H1 (cell line): ENCODE measurements at regions not wholly inside any gene's neighbourhood (a gene's known extent, or its start where the extent isn't known, plus 50 kb on each side); places are given as distances from the start of the nearest gene placed in this dataset.

Source experiments
- CTCF ChIA-PET: fragments of 300-600 bp; sonication (Branson Sonifier 250); formaldehyde crosslinking; loops from one replicate; lab custom pipeline; 2021; ENCODE audit not compliant: partially characterized antibody; lab: Charles Lee
- POLR2A ChIA-PET: fragments of 300-600 bp; sonication (Branson Sonifier 250); formaldehyde crosslinking; loops from one replicate; lab custom pipeline; 2021; ENCODE audit warnings: inconsistent platforms; ENCODE audit not compliant: partially characterized antibody; lab: Charles Lee
- DNase-seq, 2 experiments: peaks; one replicate each; pipeline versions ENCODE4 v3.0.0 to v3.0.0-alpha.2; 2010 to 2022; ENCODE audit warnings: low spot score in 2 of 2, low read depth in 1 of 2, mixed read lengths in 1 of 2
- FAIRE-seq: peaks from 2 replicates; lab custom pipeline; 2011; peaks lifted over from hg19 to GRCh38; lab: Jason Lieb, UNC
- H2AFZ ChIP-seq: 2 replicates; pipeline ENCODE4 v1.8.1; 2012; ENCODE audit warnings: low read length, inconsistent platforms
- H2AK5ac ChIP-seq: 2 replicates; pipeline ENCODE4 v1.6.1; 2013; ENCODE audit warnings: low read depth, low read length
- H2BK120ac ChIP-seq: replicated peaks from 2 replicates; pipeline ENCODE3; 2013; ENCODE audit warnings: low read depth, low read length, inconsistent platforms
- H2BK12ac ChIP-seq: 2 replicates; pipeline ENCODE4 v1.6.1; 2013; ENCODE audit warnings: low read depth, low read length
- H2BK15ac ChIP-seq: 2 replicates; pipeline ENCODE4 v1.6.1; 2013; ENCODE audit warnings: low read length
- H2BK20ac ChIP-seq: 2 replicates; pipeline ENCODE4 v1.6.1; 2013; ENCODE audit warnings: low read length
- H2BK5ac ChIP-seq: 2 replicates; pipeline ENCODE4 v1.6.1; 2013; ENCODE audit warnings: low read depth, low read length
- H3K14ac ChIP-seq: 2 replicates; pipeline ENCODE4 v1.6.1; 2013; ENCODE audit warnings: inconsistent platforms; ENCODE audit not compliant: insufficient read length
- H3K18ac ChIP-seq: 2 replicates; pipeline ENCODE4 v1.6.1; 2013; ENCODE audit warnings: low read length; ENCODE audit errors: extremely low read depth
- H3K23ac ChIP-seq: 2 replicates; pipeline ENCODE4 v1.6.1; 2013; ENCODE audit warnings: inconsistent platforms; ENCODE audit not compliant: insufficient read length
- H3K23me2 ChIP-seq: 2 replicates; pipeline ENCODE4 v1.6.1; 2013; ENCODE audit warnings: low read depth, low read length
- H3K27ac ChIP-seq: 2 replicates; pipeline ENCODE4 v1.6.1; 2011; ENCODE audit warnings: low read depth, low read length, inconsistent platforms
- H3K27me3 ChIP-seq, 4 experiments: replicated peaks in 1 of 4; 1 replicate in 1 of 4; 2 replicates in 3 of 4; pipeline versions ENCODE4 v1.6.1 to v1.8.1; 2011 to 2013; ENCODE audit warnings: low read length in 3 of 4, mild to moderate bottlenecking in 3 of 4, inconsistent platforms in 2 of 4, mixed read lengths in 2 of 4, moderate library complexity in 1 of 4; ENCODE audit not compliant: control insufficient read depth in 3 of 4, insufficient read depth in 3 of 4; ENCODE audit errors: extremely low read depth in 1 of 4
- H3K36me3 ChIP-seq, 4 experiments: 2 replicates each; pipeline versions ENCODE4 v1.6.1 to v1.8.1; 2011 to 2013; ENCODE audit warnings: mild to moderate bottlenecking in 4 of 4, low read length in 3 of 4, moderate library complexity in 2 of 4, control low read depth in 1 of 4, inconsistent platforms in 1 of 4; ENCODE audit not compliant: insufficient read depth in 4 of 4, control insufficient read depth in 2 of 4
- H3K4ac ChIP-seq: replicated peaks from 2 replicates; pipeline ENCODE3; 2013; ENCODE audit warnings: low read length, low read depth, mixed read lengths, inconsistent platforms; ENCODE audit not compliant: insufficient read length
- H3K4me1 ChIP-seq, 4 experiments: replicated peaks in 1 of 4; 1 replicate in 1 of 4; 2 replicates in 3 of 4; pipeline versions ENCODE4 v1.6.1 to v1.8.1; 2011 to 2013; ENCODE audit warnings: low read length in 3 of 4, inconsistent platforms in 2 of 4, mixed read lengths in 1 of 4; ENCODE audit not compliant: insufficient read depth in 4 of 4, control insufficient read depth in 3 of 4
- H3K4me2 ChIP-seq, 2 experiments: 2 replicates each; pipeline versions ENCODE4 v1.6.1 to v1.8.1; 2011 to 2013; ENCODE audit warnings: low read depth in 2 of 2, low read length in 2 of 2, control low read depth in 1 of 2, inconsistent platforms in 1 of 2, mild to moderate bottlenecking in 1 of 2; ENCODE audit not compliant: insufficient read depth in 1 of 2
- H3K4me3 ChIP-seq, 4 experiments: fragments of 200-600, 300-600 bp in 1 of 4; sonication (generic), shearing (Covaris generic), sonication (Bioruptor Twin) in 1 of 4; 2 replicates each; pipeline versions ENCODE4 v1.5.1 to v1.8.1; 2011 to 2016; ENCODE audit warnings: low read length in 4 of 4, low read depth in 3 of 4, control low read depth in 2 of 4, inconsistent platforms in 2 of 4, mild to moderate bottlenecking in 2 of 4, mixed read lengths in 1 of 4, moderate library complexity in 1 of 4; ENCODE audit not compliant: insufficient read depth in 2 of 4; ENCODE audit errors: extremely low read depth in 1 of 4
- H3K56ac ChIP-seq: replicated peaks from 2 replicates; pipeline ENCODE3; 2013; ENCODE audit warnings: low read depth, mild to moderate bottlenecking, mixed read lengths, low read length, inconsistent platforms; ENCODE audit not compliant: insufficient read length
- H3K79me1 ChIP-seq: 2 replicates; pipeline ENCODE4 v1.6.1; 2013; ENCODE audit warnings: low read depth, low read length, control low read depth
- H3K79me2 ChIP-seq, 2 experiments: 2 replicates each; pipeline versions ENCODE4 v1.6.1 to v1.8.1; 2012 to 2013; ENCODE audit warnings: low read length in 2 of 2, mild to moderate bottlenecking in 2 of 2, inconsistent platforms in 1 of 2; ENCODE audit not compliant: insufficient read depth in 2 of 2, control insufficient read depth in 1 of 2
- H3K9ac ChIP-seq, 4 experiments: replicated peaks in 1 of 4; 1 replicate in 1 of 4; 2 replicates in 3 of 4; pipeline versions ENCODE4 v1.6.1 to v1.8.1; 2011 to 2013; ENCODE audit warnings: low read depth in 3 of 4, low read length in 3 of 4, control low read depth in 2 of 4, mild to moderate bottlenecking in 2 of 4, moderate library complexity in 2 of 4, inconsistent platforms in 1 of 4; ENCODE audit errors: extremely low read depth in 1 of 4
- H3K9me3 ChIP-seq, 2 experiments: 2 replicates each; pipeline versions ENCODE4 v1.6.1 to v1.8.1; 2012 to 2013; ENCODE audit warnings: mild to moderate bottlenecking in 2 of 2, moderate library complexity in 2 of 2, control low read depth in 1 of 2, inconsistent platforms in 1 of 2, low read depth in 1 of 2, low read length in 1 of 2, mixed read lengths in 1 of 2; ENCODE audit not compliant: insufficient read depth in 2 of 2
- H4K20me1 ChIP-seq, 2 experiments: replicated peaks in 1 of 2; 2 replicates each; pipeline versions ENCODE3 to v1.8.1; 2011 to 2013; ENCODE audit warnings: inconsistent platforms in 2 of 2, low read length in 2 of 2, mild to moderate bottlenecking in 1 of 2; ENCODE audit not compliant: insufficient read depth in 2 of 2, control insufficient read depth in 1 of 2
- H4K5ac ChIP-seq: 2 replicates; pipeline ENCODE4 v1.6.1; 2013; ENCODE audit warnings: low read length, low read depth, mixed read lengths, inconsistent platforms; ENCODE audit not compliant: insufficient read length
- H4K8ac ChIP-seq: 2 replicates; pipeline ENCODE4 v1.8.0; 2013; ENCODE audit warnings: mild to moderate bottlenecking, moderate library complexity, low read length, inconsistent platforms; ENCODE audit not compliant: insufficient read depth; ENCODE audit errors: extremely low read depth
- H4K91ac ChIP-seq: replicated peaks from 2 replicates; pipeline ENCODE3; 2013; ENCODE audit warnings: low read length, mixed read lengths, inconsistent platforms; ENCODE audit not compliant: insufficient read length
- ASH2L ChIP-seq: fragments of 200-600, 300-600 bp; sonication (generic); IDR thresholded peaks from one replicate; pipeline ENCODE4 v1.7.1; 2017; ENCODE audit warnings: low read length
- BACH1 ChIP-seq: IDR thresholded peaks from 2 replicates; pipeline ENCODE4 v1.6.1; 2012; ENCODE audit warnings: low read length, improper control_type of control experiment
- CBX8 ChIP-seq: fragments of 300-800, 300-1000 bp; sonication (generic); IDR thresholded peaks from 2 replicates; pipeline ENCODE4 v1.7.1; 2016; ENCODE audit warnings: low read depth, low read length, borderline replicate concordance
- CEBPB ChIP-seq: IDR thresholded peaks from 2 replicates; pipeline ENCODE4 v1.6.1; 2012; ENCODE audit warnings: low read depth, low read length
- EZH2 ChIP-seq: fragments of 200-600 bp; sonication (generic); IDR thresholded peaks from 2 replicates; pipeline ENCODE4 v1.7.1; 2012; ENCODE audit warnings: low read depth, mild to moderate bottlenecking, moderate library complexity, low read length, inconsistent platforms; ENCODE audit not compliant: severe bottlenecking
- GTF2F1 ChIP-seq: IDR thresholded peaks from 2 replicates; pipeline ENCODE4 v1.6.1; 2012; ENCODE audit warnings: low read depth, low read length, improper control_type of control experiment, borderline replicate concordance
- JUN ChIP-seq: IDR thresholded peaks from 2 replicates; pipeline ENCODE4 v1.6.1; 2011; ENCODE audit warnings: low read depth, mild to moderate bottlenecking, improper control_type of control experiment, low read length
- JUND ChIP-seq: IDR thresholded peaks from 2 replicates; pipeline ENCODE4 v1.6.1; 2011; ENCODE audit warnings: mild to moderate bottlenecking, improper control_type of control experiment, low read length
- KDM5A ChIP-seq: fragments of 200-600 bp; IDR thresholded peaks from 2 replicates; pipeline ENCODE4 v1.7.1; 2012; ENCODE audit warnings: mild to moderate bottlenecking, low read length, inconsistent platforms, mixed read lengths
- MAFK ChIP-seq: IDR thresholded peaks from 2 replicates; pipeline ENCODE4 v1.6.1; 2012; ENCODE audit warnings: low read depth, mild to moderate bottlenecking, improper control_type of control experiment, low read length
- NANOG ChIP-seq: IDR thresholded peaks from 2 replicates; pipeline ENCODE4 v1.6.1; 2011; ENCODE audit warnings: low read length, low read depth, mild to moderate bottlenecking, inconsistent platforms; ENCODE audit not compliant: insufficient read depth, poor library complexity, severe bottlenecking
- RBBP5 ChIP-seq: IDR thresholded peaks from 2 replicates; pipeline ENCODE4 v1.7.1; 2012; ENCODE audit warnings: low read depth, mild to moderate bottlenecking, inconsistent platforms, low read length, moderate library complexity, borderline replicate concordance
- SIX5 ChIP-seq: IDR thresholded peaks from 2 replicates; pipeline ENCODE4 v1.6.1; 2011; ENCODE audit warnings: mild to moderate bottlenecking, low read depth, low read length
- SP1 ChIP-seq: IDR thresholded peaks from 2 replicates; pipeline ENCODE4 v1.6.1; 2011; ENCODE audit warnings: low read depth, low read length

GRCh38 chr7:120189623-120190022 lies 83.4 kb upstream of the KCND2 start:
- H3K4ac ChIP-seq, result no peak overlapping the region
- H3K56ac ChIP-seq, result no peak overlapping the region
- no peak overlapping the region for H3K4me3 ChIP-seq
- H3K9me3 ChIP-seq, result no peaks in the 10 kb centered on the region
- H2BK120ac ChIP-seq, result no peak overlapping the region
- no peak overlapping the region for H3K14ac ChIP-seq
- no peak for DNase-seq
- no peak overlapping the region for H3K18ac ChIP-seq
- H2BK5ac ChIP-seq, result no peak overlapping the region
- H3K9ac ChIP-seq, result no peak overlapping the region
- no peak overlapping the region for H2BK20ac ChIP-seq
- H2AK5ac ChIP-seq, result no peak overlapping the region
- H4K20me1 ChIP-seq, result no peaks in the 10 kb centered on the region
- H3K27me3 ChIP-seq, result no peaks in the 10 kb centered on the region
- TF ChIP-seq RBBP5 (no peak), CEBPB (no peak), JUN (no peak), SP1 (no peak), BACH1 (no peak), NANOG (no peak), CBX8 (no peak), JUND (no peak), EZH2 (no peak), SIX5 (no peak), GTF2F1 (no peak), ASH2L (no peak), MAFK (no peak), KDM5A (no peak)
- H3K23ac ChIP-seq, result no peak overlapping the region
- peaks cover 0 to 12% (median 7%) of the 10 kb centered on the region in 4 experiments; a peak in 4 of 7 replicates for H3K4me1 ChIP-seq
- H4K8ac ChIP-seq, result no peak overlapping the region
- no peak overlapping the region for H2AFZ ChIP-seq
- ChIA-PET POLR2A (no interaction called here), CTCF (no interaction called here)
- H3K79me1 ChIP-seq, result no peaks in the 10 kb centered on the region
- no peaks in the 10 kb centered on the region for H3K79me2 ChIP-seq
- no peak for FAIRE-seq
- no peak overlapping the region for H2BK15ac ChIP-seq
- H3K36me3 ChIP-seq, result no peaks in the 10 kb centered on the region
- no peak overlapping the region for H4K5ac ChIP-seq
- no peak overlapping the region for H4K91ac ChIP-seq
- H3K27ac ChIP-seq, result no peak overlapping the region
- H3K4me2 ChIP-seq, result 0 out of 4 replicates have a peak overlapping the region, but pooled peaks have one; percentile 11 to 24
- H2BK12ac ChIP-seq, result no peak overlapping the region
- H3K23me2 ChIP-seq, result no peaks in the 10 kb centered on the region
